A549 (cell line): ENCODE measurements at regions not wholly inside any gene's neighbourhood (a gene's known extent, or its start where the extent isn't known, plus 50 kb on each side); places are given as distances from the start of the nearest gene placed in this dataset.

ENCODE experiments used
- ATAC-seq, 2 experiments: fragments of 200-7000 bp in 1 of 2; fragments of >200 bp in 1 of 2; cut with Nextera tagmentation in 1 of 2; cut with Tn5 transposase in 1 of 2; 3 replicates each; pipeline versions ENCODE4 v1.8.0 to v1.9.1; 2018 to 2020; ENCODE audit warnings: mild to moderate bottlenecking in 1 of 2, moderate library complexity in 1 of 2
- CTCF ChIA-PET: fragments of 300-600 bp; sonication (Branson Sonifier 250); formaldehyde crosslinking; extraction: SDS; loops from one replicate; lab custom pipeline; 2021; ENCODE audit warnings: antibody characterized with exemption, inconsistent platforms; lab: Yijun Ruan, JAX
- POLR2A ChIA-PET: fragments of 350-600 bp; formaldehyde crosslinking; extraction: SDS; loops from one replicate; lab custom pipeline; 2021; ENCODE audit warnings: antibody characterized with exemption, inconsistent platforms; lab: Yijun Ruan, JAX
- DNase-seq, 2 experiments: peaks; one replicate each; pipeline versions ENCODE4 v3.0.0 to v3.0.0-alpha.2; 2011 to 2016; ENCODE audit warnings: low read depth in 1 of 2, low spot score in 1 of 2
- FAIRE-seq: peaks from 2 replicates; lab custom pipeline; 2011; peaks lifted over from hg19 to GRCh38; lab: Jason Lieb, UNC
- H3K27ac ChIP-seq, 2 experiments: fragments of >200 bp; sonication (Bioruptor Twin); formaldehyde crosslinking; 3 replicates each; pipeline ENCODE4 v1.5.1; 2016 to 2017
- H3K4me1 ChIP-seq: fragments of >200 bp; sonication (Bioruptor Twin); formaldehyde crosslinking; 3 replicates; pipeline ENCODE4 v1.6.1; 2016
- H3K4me2 ChIP-seq: fragments of >200 bp; sonication (Bioruptor Twin); formaldehyde crosslinking; 3 replicates; pipeline ENCODE4 v1.6.1; 2016
- H3K4me3 ChIP-seq: fragments of >200 bp; sonication (Bioruptor Twin); formaldehyde crosslinking; 3 replicates; pipeline ENCODE4 v1.5.1; 2016
- H3K9me3 ChIP-seq: fragments of >200 bp; sonication (Bioruptor Twin); formaldehyde crosslinking; 3 replicates; pipeline ENCODE4 v1.6.1; 2016
- CHD2 ChIP-seq: fragments of 150-350 bp; IDR thresholded peaks from 2 replicates; pipeline ENCODE4 v1.6.1; 2014; ENCODE audit warnings: low read length; ENCODE audit not compliant: partially characterized antibody
- CHD4 ChIP-seq: fragments of 200-600 bp; sonication (generic); IDR thresholded peaks from 2 replicates; pipeline ENCODE4 v1.6.1; 2016; ENCODE audit warnings: antibody characterized with exemption, mild to moderate bottlenecking, borderline replicate concordance
- EHF ChIP-seq: fragments of 250-450 bp; sonication (Bioruptor Pico); IDR thresholded peaks from 2 replicates; pipeline ENCODE4 v1.5.0; 2020; ENCODE audit warnings: mild to moderate bottlenecking
- EHMT2 ChIP-seq: fragments of 200-600 bp; sonication (generic); IDR thresholded peaks from 2 replicates; pipeline ENCODE4 v1.6.1; 2016; ENCODE audit warnings: antibody characterized with exemption, low read depth, mild to moderate bottlenecking, moderate library complexity
- ESRRA ChIP-seq: fragments of 150-350 bp; IDR thresholded peaks from 2 replicates; pipeline ENCODE4 v1.6.1; 2014; ENCODE audit warnings: mild to moderate bottlenecking, low read length, borderline replicate concordance
- FOSB ChIP-seq: fragments of 250-450 bp; sonication (Bioruptor Pico); IDR thresholded peaks from 2 replicates; pipeline ENCODE4 v1.5.0; 2020; ENCODE audit warnings: mild to moderate bottlenecking, moderate library complexity
- FOSL2 ChIP-seq, 2 experiments: fragments of 450-650 bp in 1 of 2; fragments of >200 bp in 1 of 2; sonication (Bioruptor Twin) in 1 of 2; formaldehyde crosslinking; IDR thresholded peaks; 2 replicates each; pipeline versions ENCODE4 v1.5.0 to v1.6.1; 2016 to 2020; ENCODE audit warnings: mild to moderate bottlenecking in 1 of 2, moderate library complexity in 1 of 2
- HOXA7 ChIP-seq: fragments of 250-450 bp; sonication (Bioruptor Pico); IDR thresholded peaks from 2 replicates; pipeline ENCODE4 v1.5.0; 2020; ENCODE audit warnings: mild to moderate bottlenecking, moderate library complexity
- HOXB5 ChIP-seq: fragments of 250-450 bp; sonication (Bioruptor Pico); IDR thresholded peaks from 2 replicates; pipeline ENCODE4 v1.5.0; 2020; ENCODE audit warnings: mild to moderate bottlenecking, moderate library complexity
- JUN ChIP-seq, 2 experiments: fragments of >200 bp; sonication (Bioruptor Twin); formaldehyde crosslinking; IDR thresholded peaks; 2 replicates in 1 of 2; 3 replicates in 1 of 2; pipeline ENCODE4 v1.6.1; 2016 to 2017
- KDM1A ChIP-seq: fragments of 200-600 bp; sonication (generic); IDR thresholded peaks from 2 replicates; pipeline ENCODE4 v1.6.1; 2016; ENCODE audit warnings: low read depth, mild to moderate bottlenecking
- MYC ChIP-seq: IDR thresholded peaks from 2 replicates; pipeline ENCODE4 v1.6.1; 2012; ENCODE audit warnings: mild to moderate bottlenecking, inconsistent platforms, low read length, improper control_type of control experiment, borderline replicate concordance
- NPAS2 ChIP-seq: fragments of 250-450 bp; sonication (Bioruptor Pico); IDR thresholded peaks from 2 replicates; pipeline ENCODE4 v1.8.0; 2022; ENCODE audit warnings: mild to moderate bottlenecking, moderate library complexity, borderline replicate concordance
- NR3C1 ChIP-seq: fragments of >200 bp; sonication (Bioruptor Twin); formaldehyde crosslinking; IDR thresholded peaks from 3 replicates; pipeline ENCODE4 v1.6.1; 2017
- POLR2AphosphoS2 ChIP-seq: conservative IDR thresholded peaks from 2 replicates; pipeline ENCODE4 v1.6.1; 2012; ENCODE audit warnings: low read length, improper control_type of control experiment, inconsistent platforms
- RARB ChIP-seq: fragments of 250-450 bp; sonication (Bioruptor Pico); IDR thresholded peaks from 2 replicates; pipeline ENCODE4 v1.8.0; 2021; ENCODE audit warnings: mild to moderate bottlenecking, moderate library complexity
- RFX5 ChIP-seq: fragments of 450-650 bp; IDR thresholded peaks from 2 replicates; pipeline ENCODE4 v1.7.1; 2014; ENCODE audit warnings: antibody characterized with exemption, mild to moderate bottlenecking, moderate library complexity
- SMC3 ChIP-seq: fragments of >200 bp; sonication (Bioruptor Twin); formaldehyde crosslinking; IDR thresholded peaks from 3 replicates; pipeline ENCODE4 v1.6.1; 2018; ENCODE audit warnings: inconsistent platforms
- TFCP2L1 ChIP-seq: fragments of 250-450 bp; sonication (Bioruptor Pico); IDR thresholded peaks from 2 replicates; pipeline ENCODE4 v1.5.0; 2021; ENCODE audit warnings: mild to moderate bottlenecking
- TP53 ChIP-seq: fragments of 250-450 bp; sonication (Bioruptor Pico); IDR thresholded peaks from 2 replicates; pipeline ENCODE4 v1.5.0; 2021; ENCODE audit warnings: mild to moderate bottlenecking, moderate library complexity
- ZSCAN20 ChIP-seq: fragments of 250-450 bp; sonication (Bioruptor Pico); IDR thresholded peaks from 2 replicates; pipeline ENCODE4 v1.8.0; 2022; ENCODE audit warnings: mild to moderate bottlenecking, moderate library complexity
- WGBS: methylation state at CpG from one replicate; pipeline ENCODE4 v1.1.6; 2017; ENCODE audit errors: missing lambda C conversion rate; 5-methylcytosine and 5-hydroxymethylcytosine counted together
- TF ChIP-seq, protein P1 (sequence below): IDR thresholded peaks from 2 replicates; pipeline ENCODE4 v1.6.1; 2012
- TF ChIP-seq, protein P2 (sequence below): fragments of >200 bp; sonication (Bioruptor Twin); formaldehyde crosslinking; IDR thresholded peaks from 2 replicates; pipeline ENCODE4 v1.6.1; 2016

GRCh38 chr21:14748662-14749061 is 202.5 kb upstream of the SAMSN1 start:
- H3K9me3 ChIP-seq = no peaks in the 10 kb centered on the region
- ChIA-PET CTCF (interaction anchor here (0.9 kb wide), 1 partner anchor 79 kb away, joined by 3 read pairs; no protein-coding TSS in a partner anchor), POLR2A (no interaction called here)
- TF ChIP-seq ESRRA = no peak
- TF ChIP-seq CHD4 = no peak
- no peak for TF ChIP-seq CHD2
- no peak for TF ChIP-seq HOXB5
- no peak for TF ChIP-seq ZSCAN20 (CRISPR knock-in tag)
- no peak for TF ChIP-seq NR3C1
- TF ChIP-seq MYC = no peak
- no peak for TF ChIP-seq NPAS2 (CRISPR knock-in tag)
- no peak for TF ChIP-seq SMC3
- TF ChIP-seq, protein P1, sequence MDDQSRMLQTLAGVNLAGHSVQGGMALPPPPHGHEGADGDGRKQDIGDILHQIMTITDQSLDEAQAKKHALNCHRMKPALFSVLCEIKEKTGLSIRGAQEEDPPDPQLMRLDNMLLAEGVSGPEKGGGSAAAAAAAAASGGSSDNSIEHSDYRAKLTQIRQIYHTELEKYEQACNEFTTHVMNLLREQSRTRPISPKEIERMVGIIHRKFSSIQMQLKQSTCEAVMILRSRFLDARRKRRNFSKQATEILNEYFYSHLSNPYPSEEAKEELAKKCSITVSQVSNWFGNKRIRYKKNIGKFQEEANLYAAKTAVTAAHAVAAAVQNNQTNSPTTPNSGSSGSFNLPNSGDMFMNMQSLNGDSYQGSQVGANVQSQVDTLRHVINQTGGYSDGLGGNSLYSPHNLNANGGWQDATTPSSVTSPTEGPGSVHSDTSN = no peak
- TF ChIP-seq RFX5 = no peak
- TF ChIP-seq, protein P2, sequence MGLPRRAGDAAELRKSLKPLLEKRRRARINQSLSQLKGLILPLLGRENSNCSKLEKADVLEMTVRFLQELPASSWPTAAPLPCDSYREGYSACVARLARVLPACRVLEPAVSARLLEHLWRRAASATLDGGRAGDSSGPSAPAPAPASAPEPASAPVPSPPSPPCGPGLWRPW = no peak
- H3K27ac ChIP-seq = no peak overlapping the region
- ATAC-seq (no peak), FAIRE-seq (no peak), DNase-seq (no peak)
- H3K4me2 ChIP-seq = no peak overlapping the region
- WGBS = 56% methylated on average over 2 of the region's 2 CpGs
- H3K4me3 ChIP-seq = no peak overlapping the region
- H3K4me1 ChIP-seq = no peaks in the 10 kb centered on the region

- WGBS = 5% methylated on average over 1 of the region's 1 CpG
- POLR2A ChIA-PET = no interaction called here
These were observed 198.3 kb upstream of the SAMSN1 start for GRCh38 chr21:14744368-14744767.

DNA sequence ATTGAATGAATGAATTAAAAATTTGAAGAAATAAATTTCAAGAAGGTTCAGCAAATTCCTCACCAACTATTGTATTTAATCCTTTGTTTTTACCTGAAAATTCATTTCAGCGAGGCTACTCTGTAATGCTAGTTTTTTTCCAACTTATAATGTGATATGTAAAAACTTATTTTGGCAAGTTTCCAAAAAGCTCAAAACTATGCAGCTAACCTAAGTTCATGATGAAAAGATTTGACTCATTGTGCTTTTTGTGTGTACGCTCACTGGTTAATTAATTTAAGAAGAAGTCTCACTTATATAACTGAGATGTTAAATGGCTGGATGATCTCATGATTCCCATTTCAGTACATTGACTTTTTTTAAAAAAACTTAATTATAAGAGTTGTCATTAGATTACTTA is 196.0 kb upstream of the SAMSN1 start:
- 46% methylated on average over 2 of the region's 2 CpGs for WGBS
- CTCF ChIA-PET = no interaction called here
- H3K27ac ChIP-seq = no peak overlapping the region

More at GRCh38 chr21:14744368-14744767, 198.3 kb upstream of the SAMSN1 start:
- no peak for ATAC-seq
- no peak overlapping the region for H3K4me2 ChIP-seq
- no peaks in the 10 kb centered on the region for H3K4me1 ChIP-seq
- no peak for FAIRE-seq
- TF ChIP-seq POLR2AphosphoS2 (no peak), RARB (CRISPR knock-in tag) (no peak), EHF (no peak), HOXA7 (CRISPR knock-in tag) (no peak), MYC (no peak), NR3C1 (no peak), EHMT2 (no peak), FOSB (CRISPR knock-in tag) (no peak)
- TF ChIP-seq, protein P1 = no peak
- H3K4me3 ChIP-seq = no peak overlapping the region
- H3K9me3 ChIP-seq = no peaks in the 10 kb centered on the region
- H3K27ac ChIP-seq = no peak overlapping the region
- no peak for DNase-seq
- CTCF ChIA-PET = no interaction called here

More for the DNA sequence above, 196.0 kb upstream of the SAMSN1 start:
- DNase-seq = no peak
- POLR2A ChIA-PET = no interaction called here
- no peak for ATAC-seq
- no peak for FAIRE-seq
- no peaks in the 10 kb centered on the region for H3K9me3 ChIP-seq
- no peaks in the 10 kb centered on the region for H3K4me1 ChIP-seq
- H3K4me3 ChIP-seq = no peak overlapping the region
- TF ChIP-seq JUN (IDR thresholded peaks at IDR 0.05) (no peak), FOSL2 (IDR thresholded peaks at IDR 0.05) (no peak), FOSL2 (CRISPR knock-in tag; IDR thresholded peaks at IDR 0.05) (no peak), RARB (CRISPR knock-in tag) (no peak), KDM1A (no peak), TP53 (CRISPR knock-in tag) (no peak), TFCP2L1 (CRISPR knock-in tag) (no peak)
- H3K4me2 ChIP-seq = no peak overlapping the region
